OCI-LY1 (cell line): ENCODE measurements at regions not wholly inside any gene's neighbourhood (a gene's known extent, or its start where the extent isn't known, plus 50 kb on each side); places are given as distances from the start of the nearest gene placed in this dataset.

Source experiments
- H2AFZ ChIP-seq: fragments of 200-600 bp; sonication (generic), shearing (Covaris generic); 2 replicates; pipeline ENCODE4 v1.6.0; 2014; ENCODE audit warnings: antibody characterized with exemption, mild to moderate bottlenecking, low read length
- H3F3A ChIP-seq: fragments of 200-600 bp; sonication (generic), shearing (Covaris generic); 2 replicates; pipeline ENCODE4 v1.6.0; 2014; ENCODE audit warnings: mild to moderate bottlenecking, antibody characterized with exemption, low read length, moderate library complexity; ENCODE audit not compliant: insufficient read depth
- H3K27ac ChIP-seq: fragments of 200-600 bp; sonication (generic); 2 replicates; pipeline ENCODE4 v1.5.1; 2014; ENCODE audit warnings: low read length, mixed run types, mild to moderate bottlenecking, low read depth; ENCODE audit not compliant: poor library complexity, severe bottlenecking
- H3K27me3 ChIP-seq: fragments of 200-600 bp; sonication (generic); 2 replicates; pipeline ENCODE4 v1.6.0; 2014; ENCODE audit warnings: antibody characterized with exemption, mild to moderate bottlenecking, low read length, moderate library complexity; ENCODE audit not compliant: insufficient read depth
- H3K36me3 ChIP-seq: fragments of 200-600 bp; sonication (generic); 2 replicates; pipeline ENCODE4 v1.6.1; 2014; ENCODE audit warnings: mild to moderate bottlenecking, antibody characterized with exemption, low read length, moderate library complexity, mixed read lengths; ENCODE audit not compliant: insufficient read depth
- H3K4me1 ChIP-seq: fragments of 200-600 bp; sonication (generic); 2 replicates; pipeline ENCODE4 v1.5.1; 2014; ENCODE audit warnings: mild to moderate bottlenecking, low read length, moderate library complexity; ENCODE audit not compliant: insufficient read depth, severe bottlenecking
- H3K4me2 ChIP-seq: fragments of 200-600 bp; sonication (generic), shearing (Covaris generic); 2 replicates; pipeline ENCODE4 v1.6.1; 2014; ENCODE audit warnings: low read length
- H3K4me3 ChIP-seq: fragments of 200-600 bp; sonication (generic); 2 replicates; pipeline ENCODE4 v1.5.1; 2014; ENCODE audit warnings: low read length, low read depth, mild to moderate bottlenecking, mixed read lengths; ENCODE audit not compliant: poor library complexity, severe bottlenecking
- H3K79me2 ChIP-seq: fragments of 200-600 bp; shearing (Covaris generic); 2 replicates; pipeline ENCODE4 v1.6.1; 2016; ENCODE audit warnings: mixed run types, low read length, mixed read lengths; ENCODE audit not compliant: insufficient read depth
- H3K9ac ChIP-seq: fragments of 200-600 bp; sonication (generic), shearing (Covaris generic); 2 replicates; pipeline ENCODE4 v1.6.1; 2014; ENCODE audit warnings: mild to moderate bottlenecking, low read length, mixed read lengths
- H3K9me2 ChIP-seq: fragments of 200-600 bp; sonication (generic), shearing (Covaris generic); 2 replicates; pipeline ENCODE4 v1.6.1; 2014; ENCODE audit warnings: low read depth, mild to moderate bottlenecking, low read length, mixed read lengths
- H3K9me3 ChIP-seq: fragments of 200-600 bp; shearing (Covaris generic); 2 replicates; pipeline ENCODE4 v1.6.1; 2014; ENCODE audit warnings: low read length, mixed read lengths
- H4K20me1 ChIP-seq: fragments of 200-600 bp; sonication (generic), shearing (Covaris generic); 2 replicates; pipeline ENCODE4 v1.6.0; 2016; ENCODE audit warnings: mild to moderate bottlenecking, low read length; ENCODE audit not compliant: insufficient read depth
- CTCF ChIP-seq: fragments of 200-600 bp; sonication (generic), shearing (Covaris generic); IDR thresholded peaks from 2 replicates; pipeline ENCODE4 v1.5.1; 2017; ENCODE audit warnings: mild to moderate bottlenecking, antibody characterized with exemption, low read length, moderate library complexity, mixed read lengths
- EZH2 ChIP-seq: fragments of 200-600 bp; sonication (generic), shearing (Covaris generic); IDR thresholded peaks from 2 replicates; pipeline ENCODE4 v1.8.0; 2017; ENCODE audit warnings: borderline replicate concordance, mixed run types, mild to moderate bottlenecking, antibody characterized with exemption, low read length, moderate library complexity, mixed read lengths

GRCh38 chr2:217097346-217097745 lies 237.5 kb upstream of the TNP1 start:
- H2AFZ ChIP-seq, result no peak overlapping the region
- H3K79me2 ChIP-seq, result no peaks in the 10 kb centered on the region
- H3K4me1 ChIP-seq, result no peaks in the 10 kb centered on the region
- no peak overlapping the region for H3K4me3 ChIP-seq
- H3K27me3 ChIP-seq, result no peaks in the 10 kb centered on the region
- TF ChIP-seq CTCF (no peak), EZH2 (no peak)
- no peaks in the 10 kb centered on the region for H3K9me3 ChIP-seq
- no peak overlapping the region for H3K4me2 ChIP-seq
- H3K9me2 ChIP-seq, result no peaks in the 10 kb centered on the region
- H3K27ac ChIP-seq, result no peak overlapping the region
- no peaks in the 10 kb centered on the region for H4K20me1 ChIP-seq
- no peaks in the 10 kb centered on the region for H3F3A ChIP-seq
- no peak overlapping the region for H3K9ac ChIP-seq
- no peaks in the 10 kb centered on the region for H3K36me3 ChIP-seq

- H3F3A ChIP-seq, result no peaks in the 10 kb centered on the region
- TF ChIP-seq EZH2 (no peak), CTCF (no peak)
- no peaks in the 10 kb centered on the region for H4K20me1 ChIP-seq
- no peak overlapping the region for H3K4me3 ChIP-seq
- H3K9me3 ChIP-seq, result no peaks in the 10 kb centered on the region
- H3K27ac ChIP-seq, result no peak overlapping the region
- H3K79me2 ChIP-seq, result no peaks in the 10 kb centered on the region
- H3K4me1 ChIP-seq, result no peaks in the 10 kb centered on the region
- H2AFZ ChIP-seq, result no peak overlapping the region
- H3K36me3 ChIP-seq, result no peaks in the 10 kb centered on the region
- H3K27me3 ChIP-seq, result no peaks in the 10 kb centered on the region
- H3K9ac ChIP-seq, result no peak overlapping the region
- no peak overlapping the region for H3K4me2 ChIP-seq
- H3K9me2 ChIP-seq, result no peaks in the 10 kb centered on the region
These were observed 236.8 kb upstream of the TNP1 start for GRCh38 chr2:217096474-217097225.

GRCh38 chr2:217095511-217096205 lies 235.8 kb upstream of the TNP1 start:
- Histone ChIP-seq H3K79me2 (no peaks in the 10 kb centered on the region), H3K36me3 (no peaks in the 10 kb centered on the region), H3K27me3 (no peaks in the 10 kb centered on the region), H3K4me2 (no peak overlapping the region), H3K9ac (no peak overlapping the region), H3K27ac (no peak overlapping the region), H3K4me1 (no peaks in the 10 kb centered on the region), H3K9me2 (no peaks in the 10 kb centered on the region), H4K20me1 (no peaks in the 10 kb centered on the region), H3F3A (no peaks in the 10 kb centered on the region), H3K9me3 (no peaks in the 10 kb centered on the region), H3K4me3 (no peak overlapping the region), H2AFZ (no peak overlapping the region)
- TF ChIP-seq EZH2 (no peak), CTCF (no peak)
